HepG2 (cell line): ENCODE measurements at regions not wholly inside any gene's neighbourhood (a gene's known extent, or its start where the extent isn't known, plus 50 kb on each side); places are given as distances from the start of the nearest gene placed in this dataset.

ENCODE experiments used
- ATAC-seq: fragments of 200-7000 bp; cut with Tn5 transposase; 3 replicates; pipeline ENCODE4 v1.9.1; 2020; ENCODE audit warnings: mild to moderate bottlenecking, moderate library complexity
- BruUV-seq: library from RNA; stranded (reverse); fragments of 400-500 nt; replicated peaks from 2 replicates; lab custom pipeline; 2021; lab: Mats Ljungman, UMichigan
- CTCF ChIA-PET: fragments of 300-600 bp; formaldehyde crosslinking; extraction: SDS; loops from one replicate; lab custom pipeline; 2021; ENCODE audit warnings: low total read pairs, inconsistent platforms, low intra/inter-chr PET ratio; lab: Yijun Ruan, JAX
- POLR2A ChIA-PET: fragments of 350-600 bp; sonication (Branson Sonifier 250); formaldehyde crosslinking; loops from one replicate; lab custom pipeline; 2020; ENCODE audit warnings: antibody characterized with exemption, inconsistent platforms; lab: Yijun Ruan, JAX
- DNase-seq: peaks from one replicate; pipeline ENCODE4 v3.0.0-alpha.2; 2015; ENCODE audit warnings: low spot score
- FAIRE-seq: peaks from 3 replicates; lab custom pipeline; 2011; peaks lifted over from hg19 to GRCh38; lab: Jason Lieb, UNC
- H2AFZ ChIP-seq: one replicate; pipeline ENCODE4 v1.6.1; 2011; ENCODE audit warnings: low read length, inconsistent platforms
- H3K27ac ChIP-seq: fragments of 300-600 bp; 3 replicates; pipeline ENCODE4 v1.8.0; 2011; ENCODE audit warnings: mixed run types, mild to moderate bottlenecking, mixed read lengths, low read length, inconsistent platforms; ENCODE audit not compliant: insufficient read depth; ENCODE audit errors: extremely low read length
- H3K27me3 ChIP-seq, 2 experiments: fragments of 200-600 bp in 1 of 2; 2 replicates in 1 of 2; 3 replicates in 1 of 2; pipeline versions ENCODE4 v1.6.0 to v1.8.0; 2011; ENCODE audit warnings: low read length in 2 of 2, mild to moderate bottlenecking in 2 of 2, moderate library complexity in 2 of 2, inconsistent platforms in 1 of 2; ENCODE audit not compliant: insufficient read depth in 2 of 2, control insufficient read depth in 1 of 2
- H3K36me3 ChIP-seq, 2 experiments: fragments of 200-600 bp in 1 of 2; replicated peaks in 1 of 2; 2 replicates in 1 of 2; 3 replicates in 1 of 2; pipeline versions ENCODE4 v1.5.1 to v1.8.0; 2011; ENCODE audit warnings: low read length in 2 of 2, inconsistent platforms in 1 of 2; ENCODE audit not compliant: insufficient read depth in 2 of 2, control insufficient read depth in 1 of 2
- H3K4me1 ChIP-seq: 2 replicates; pipeline ENCODE4 v1.5.1; 2012; ENCODE audit warnings: low read length, inconsistent platforms; ENCODE audit not compliant: insufficient read depth
- H3K4me2 ChIP-seq: 2 replicates; pipeline ENCODE4 v1.6.0; 2011; ENCODE audit warnings: low read depth, low read length, inconsistent platforms
- H3K4me3 ChIP-seq, 3 experiments: fragments of 200-600 bp in 1 of 3; sonication (generic), shearing (Covaris generic) in 1 of 3; replicated peaks in 1 of 3; 2 replicates each; pipeline ENCODE4 v1.5.1; 2011 to 2016; ENCODE audit warnings: low read length in 3 of 3, inconsistent platforms in 2 of 3, low read depth in 2 of 3, mild to moderate bottlenecking in 2 of 3, control low read depth in 1 of 3, mixed read lengths in 1 of 3; ENCODE audit not compliant: insufficient read depth in 1 of 3
- H3K79me2 ChIP-seq: one replicate; pipeline ENCODE4 v1.6.1; 2011; ENCODE audit warnings: low read length, inconsistent platforms; ENCODE audit not compliant: insufficient read depth
- H3K9ac ChIP-seq: 2 replicates; pipeline ENCODE4 v1.6.0; 2011; ENCODE audit warnings: mild to moderate bottlenecking, low read depth, low read length, inconsistent platforms; ENCODE audit not compliant: insufficient read depth
- H3K9me3 ChIP-seq: 2 replicates; pipeline ENCODE4 v1.5.1; 2012; ENCODE audit warnings: mild to moderate bottlenecking, low read length
- H4K20me1 ChIP-seq: 2 replicates; pipeline ENCODE4 v1.6.0; 2011; ENCODE audit warnings: inconsistent platforms, mild to moderate bottlenecking, low read length, moderate library complexity; ENCODE audit not compliant: insufficient read depth
- CREB1 ChIP-seq, 2 experiments: fragments of 450-650 bp in 1 of 2; IDR thresholded peaks; 2 replicates each; pipeline ENCODE4 v1.6.1; 2016 to 2017; ENCODE audit warnings: control low read depth in 1 of 2, mild to moderate bottlenecking in 1 of 2, missing compliant biosample characterization in 1 of 2, missing genetic modification characterization in 1 of 2
- HINFP ChIP-seq: sonication (generic); formaldehyde crosslinking; IDR thresholded peaks from 2 replicates; pipeline ENCODE4 v1.4.0; 2020; ENCODE audit warnings: low read depth, mild to moderate bottlenecking, missing genetic modification reagents
- NFIC ChIP-seq: IDR thresholded peaks from 2 replicates; pipeline ENCODE4 v1.6.1; 2012; ENCODE audit warnings: mild to moderate bottlenecking, low read length, inconsistent platforms
- NFYC ChIP-seq: IDR thresholded peaks from 2 replicates; pipeline ENCODE4 v1.6.1; 2016; ENCODE audit warnings: missing genetic modification reagents, missing compliant biosample characterization
- NR2C2 ChIP-seq: sonication (generic); formaldehyde crosslinking; IDR thresholded peaks from 2 replicates; pipeline ENCODE4 v1.4.0; 2020; ENCODE audit warnings: missing genetic modification reagents, mild to moderate bottlenecking, moderate library complexity, borderline replicate concordance
- SRY ChIP-seq: sonication (generic); formaldehyde crosslinking; IDR thresholded peaks from 2 replicates; pipeline ENCODE4 v1.8.0; 2022; ENCODE audit warnings: mild to moderate bottlenecking, missing genetic modification reagents
- XRCC5 ChIP-seq: fragments of 200-400 bp; formaldehyde crosslinking; optimal IDR thresholded peaks from 2 replicates; pipeline ENCODE3; 2017; ENCODE audit warnings: mild to moderate bottlenecking, low read length
- ZNF274 ChIP-seq: sonication (generic); formaldehyde crosslinking; IDR thresholded peaks from 2 replicates; pipeline ENCODE4 v1.5.1; 2020; ENCODE audit warnings: mild to moderate bottlenecking, missing genetic modification reagents
- ZNF292 ChIP-seq: sonication (generic); formaldehyde crosslinking; IDR thresholded peaks from 2 replicates; pipeline ENCODE4 v1.8.1; 2022; ENCODE audit warnings: mild to moderate bottlenecking, low read depth, missing genetic modification reagents, borderline replicate concordance
- WGBS: methylation state at CpG from one replicate; pipeline ENCODE4 v1.1.6; 2017; ENCODE audit warnings: low lambda C conversion rate; 5-methylcytosine and 5-hydroxymethylcytosine counted together
- in situ Hi-C: cut with HindIII; loops from 2 replicates; pipeline ENCODE4 v1.10.0; 2017; ENCODE audit warnings: low pct_unique_long_range_greater_than_20kb; ENCODE audit not compliant: extremely low pct_ligation_motif_present
- intact Hi-C: fragments of 100-400 bp; cut with micrococcal nuclease; formaldehyde crosslinking; loops from one replicate; pipeline ENCODE4 v1.10.0; 2022; ENCODE audit not compliant: unreplicated experiment

GRCh38 chr13:106369091-106369490, 166.4 kb downstream of the EFNB2 start:
- ATAC-seq, result no peak
- no peak for TF ChIP-seq XRCC5
- no peak for TF ChIP-seq NFIC
- TF ChIP-seq HINFP (CRISPR knock-in tag), result no peak
- no peak for TF ChIP-seq NFYC (CRISPR knock-in tag)
- TF ChIP-seq ZNF274 (CRISPR knock-in tag), result no peak
- no peak for TF ChIP-seq CREB1 (IDR thresholded peaks at IDR 0.05)
- TF ChIP-seq CREB1 (CRISPR knock-in tag; IDR thresholded peaks at IDR 0.05), result no peak
- TF ChIP-seq NR2C2 (CRISPR knock-in tag), result no peak
- TF ChIP-seq SRY (CRISPR knock-in tag), result no peak
- TF ChIP-seq ZNF292 (CRISPR knock-in tag), result no peak
- no peak overlapping the region for H3K4me3 ChIP-seq
- no peak overlapping the region for H2AFZ ChIP-seq
- CTCF ChIA-PET, result no interaction called here
- DNase-seq, result no peak
- H3K27me3 ChIP-seq, result no peaks in the 10 kb centered on the region; a peak in 1 of 5 replicates
- no peak overlapping the region for H3K4me2 ChIP-seq
- H3K27ac ChIP-seq, result no peak overlapping the region
- no TSS peak for BruUV-seq
- no peaks in the 10 kb centered on the region for H3K36me3 ChIP-seq
- no peak overlapping the region for H3K9ac ChIP-seq
- no peaks in the 10 kb centered on the region for H3K9me3 ChIP-seq
- 0% methylated on average over 6 of the region's 6 CpGs for WGBS
- POLR2A ChIA-PET, result no interaction called here
- no peaks in the 10 kb centered on the region for H3K4me1 ChIP-seq
- H3K79me2 ChIP-seq, result no peaks in the 10 kb centered on the region
- intact Hi-C loops (no loop called here), in situ Hi-C loops (no loop called here)
- H4K20me1 ChIP-seq, result no peaks in the 10 kb centered on the region
- no peak for FAIRE-seq
